ENCODE measurements at regions not wholly inside any gene's neighbourhood (a gene's known extent, or its start where the extent isn't known, plus 50 kb on each side); places are given as distances from the start of the nearest gene placed in this dataset.

DNA sequence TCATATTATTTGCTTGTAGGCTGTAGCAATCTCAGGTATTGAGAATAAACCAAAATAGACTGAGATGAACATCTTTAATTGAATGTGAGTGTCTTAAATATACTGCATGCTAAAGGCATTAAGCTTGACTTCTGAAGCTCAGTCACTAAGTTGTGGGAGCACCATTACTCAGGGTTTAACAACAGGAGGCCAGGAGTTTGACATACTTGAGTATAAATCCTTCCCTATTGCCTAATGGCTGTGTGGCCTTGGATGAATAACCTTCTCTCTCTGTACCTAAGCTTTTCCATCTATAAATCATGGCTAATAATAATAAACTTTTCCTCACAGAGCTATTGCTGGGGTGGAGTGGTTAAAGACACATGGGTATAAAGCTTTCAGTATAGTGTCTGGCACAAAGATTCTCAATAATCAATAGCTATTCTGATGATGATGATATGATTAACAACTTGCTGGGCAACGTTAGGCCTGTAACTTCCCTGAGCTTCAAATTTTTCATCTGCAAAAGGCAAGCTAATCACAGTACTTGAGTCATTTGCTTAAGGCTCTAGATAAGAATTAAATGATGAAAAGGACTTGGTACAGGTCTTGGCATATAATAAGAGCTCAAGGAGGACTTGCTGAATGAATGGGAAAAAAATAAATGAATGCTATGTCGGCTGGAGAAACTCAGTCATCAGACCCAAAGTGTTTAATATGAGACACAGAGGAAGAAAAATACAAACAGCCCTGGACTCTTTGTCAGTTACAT, 174.0 kb upstream of the IL12B start:
- Histone ChIP-seq H3K9ac (ENCODE audit: low read length) (peak overlapping the region; percentile 14), H3K4me3 (ENCODE audit: insufficient read depth, low read depth, low read length) (no peak overlapping the region), H3K27me3 (ENCODE audit: insufficient read depth, low read length) (no peaks in the 10 kb centered on the region), H4K20me1 (ENCODE audit: insufficient read depth, low read length) (no peaks in the 10 kb centered on the region), H3K4me2 (ENCODE audit: low read length) (peak overlapping the region; percentile 56), H3K4me1 (ENCODE audit: insufficient read depth, low read length) (peaks cover 6% of the 10 kb centered on the region), H3K36me3 (ENCODE audit: insufficient read depth, low read length) (no peaks in the 10 kb centered on the region), H2AFZ (ENCODE audit: low read depth, low read length) (peak overlapping the region; percentile 53), H3K9me3 (ENCODE audit: insufficient read depth, low read depth, low read length) (no peaks in the 10 kb centered on the region), H3K27ac (ENCODE audit: low read depth, low read length) (no peak overlapping the region), H3K79me2 (ENCODE audit: insufficient read depth, low read length) (no peaks in the 10 kb centered on the region)
- FAIRE-seq (no peak), DNase-seq (ENCODE audit: low read depth) (peak; percentile 53)
- H3K9me3 Mint-ChIP-seq (ENCODE audit: unreplicated experiment): no peaks in the 10 kb centered on the region
- no peaks in the 10 kb centered on the region for H3K27me3 Mint-ChIP-seq (ENCODE audit: low read depth, unreplicated experiment)
- TF ChIP-seq, protein P1, sequence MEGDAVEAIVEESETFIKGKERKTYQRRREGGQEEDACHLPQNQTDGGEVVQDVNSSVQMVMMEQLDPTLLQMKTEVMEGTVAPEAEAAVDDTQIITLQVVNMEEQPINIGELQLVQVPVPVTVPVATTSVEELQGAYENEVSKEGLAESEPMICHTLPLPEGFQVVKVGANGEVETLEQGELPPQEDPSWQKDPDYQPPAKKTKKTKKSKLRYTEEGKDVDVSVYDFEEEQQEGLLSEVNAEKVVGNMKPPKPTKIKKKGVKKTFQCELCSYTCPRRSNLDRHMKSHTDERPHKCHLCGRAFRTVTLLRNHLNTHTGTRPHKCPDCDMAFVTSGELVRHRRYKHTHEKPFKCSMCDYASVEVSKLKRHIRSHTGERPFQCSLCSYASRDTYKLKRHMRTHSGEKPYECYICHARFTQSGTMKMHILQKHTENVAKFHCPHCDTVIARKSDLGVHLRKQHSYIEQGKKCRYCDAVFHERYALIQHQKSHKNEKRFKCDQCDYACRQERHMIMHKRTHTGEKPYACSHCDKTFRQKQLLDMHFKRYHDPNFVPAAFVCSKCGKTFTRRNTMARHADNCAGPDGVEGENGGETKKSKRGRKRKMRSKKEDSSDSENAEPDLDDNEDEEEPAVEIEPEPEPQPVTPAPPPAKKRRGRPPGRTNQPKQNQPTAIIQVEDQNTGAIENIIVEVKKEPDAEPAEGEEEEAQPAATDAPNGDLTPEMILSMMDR (IDR thresholded peaks at IDR 0.05; ENCODE audit: insufficient read depth, low read depth, low read length): no peak
- TF ChIP-seq EZH2 (IDR thresholded peaks at IDR 0.05; ENCODE audit: insufficient read depth, low read length): no peak
- no peak overlapping the region for H3K4me3 Mint-ChIP-seq (ENCODE audit: unreplicated experiment)
- H3K36me3 Mint-ChIP-seq (ENCODE audit: low read depth, unreplicated experiment): no peaks in the 10 kb centered on the region
- no peak overlapping the region for H3K27ac Mint-ChIP-seq (ENCODE audit: unreplicated experiment)
- H3K4me1 Mint-ChIP-seq (ENCODE audit: low read depth, unreplicated experiment): peaks cover 12% of the 10 kb centered on the region

DNA sequence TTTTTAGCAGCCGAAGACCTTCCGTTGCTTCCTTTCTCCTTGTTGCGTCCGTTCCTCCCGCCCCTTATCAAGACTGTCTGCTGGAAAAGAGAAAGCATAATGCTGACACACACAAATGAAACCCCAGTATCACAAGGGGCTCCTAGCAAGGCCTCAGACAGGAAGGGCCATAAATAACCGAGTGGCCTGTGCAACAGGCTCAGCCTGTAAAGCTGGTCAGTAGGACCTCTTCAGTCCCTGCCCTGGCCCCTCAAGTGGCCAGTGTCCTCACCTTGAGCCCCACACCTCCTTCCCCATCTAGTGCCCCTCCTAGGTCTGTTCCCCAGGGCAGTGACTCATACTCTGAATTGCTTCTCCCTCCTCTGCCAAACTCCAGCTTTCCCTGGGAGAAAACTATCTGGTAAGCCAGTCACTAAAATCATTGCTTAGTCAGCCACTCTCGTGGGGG, 174.6 kb upstream of the IL12B start:
- Mint-ChIP-seq H3K4me3 (ENCODE audit: unreplicated experiment) (no peak overlapping the region), H3K36me3 (ENCODE audit: low read depth, unreplicated experiment) (no peaks in the 10 kb centered on the region), H3K4me1 (ENCODE audit: low read depth, unreplicated experiment) (peaks cover 12% of the 10 kb centered on the region), H3K27ac (ENCODE audit: unreplicated experiment) (peak overlapping the region; percentile 63), H3K9me3 (ENCODE audit: unreplicated experiment) (no peaks in the 10 kb centered on the region), H3K27me3 (ENCODE audit: low read depth, unreplicated experiment) (no peaks in the 10 kb centered on the region)
- no peak for TF ChIP-seq EZH2 (IDR thresholded peaks at IDR 0.05; ENCODE audit: insufficient read depth, low read length)
- TF ChIP-seq, protein P1 (IDR thresholded peaks at IDR 0.05; ENCODE audit: insufficient read depth, low read depth, low read length): no peak
- DNase-seq (ENCODE audit: low read depth) (peak; percentile 66), FAIRE-seq (peak; percentile 37)
- Histone ChIP-seq H3K4me2 (ENCODE audit: low read length) (peak overlapping the region; percentile 56), H4K20me1 (ENCODE audit: insufficient read depth, low read length) (no peaks in the 10 kb centered on the region), H3K79me2 (ENCODE audit: insufficient read depth, low read length) (no peaks in the 10 kb centered on the region), H3K9ac (ENCODE audit: low read length) (peak overlapping the region; percentile 14), H3K4me3 (ENCODE audit: insufficient read depth, low read depth, low read length) (no peak overlapping the region), H3K36me3 (ENCODE audit: insufficient read depth, low read length) (no peaks in the 10 kb centered on the region), H3K9me3 (ENCODE audit: insufficient read depth, low read depth, low read length) (no peaks in the 10 kb centered on the region), H3K27ac (ENCODE audit: low read depth, low read length) (no peak overlapping the region), H2AFZ (ENCODE audit: low read depth, low read length) (peak overlapping the region; percentile 53), H3K4me1 (ENCODE audit: insufficient read depth, low read length) (peaks cover 6% of the 10 kb centered on the region), H3K27me3 (ENCODE audit: insufficient read depth, low read length) (no peaks in the 10 kb centered on the region)

DNA sequence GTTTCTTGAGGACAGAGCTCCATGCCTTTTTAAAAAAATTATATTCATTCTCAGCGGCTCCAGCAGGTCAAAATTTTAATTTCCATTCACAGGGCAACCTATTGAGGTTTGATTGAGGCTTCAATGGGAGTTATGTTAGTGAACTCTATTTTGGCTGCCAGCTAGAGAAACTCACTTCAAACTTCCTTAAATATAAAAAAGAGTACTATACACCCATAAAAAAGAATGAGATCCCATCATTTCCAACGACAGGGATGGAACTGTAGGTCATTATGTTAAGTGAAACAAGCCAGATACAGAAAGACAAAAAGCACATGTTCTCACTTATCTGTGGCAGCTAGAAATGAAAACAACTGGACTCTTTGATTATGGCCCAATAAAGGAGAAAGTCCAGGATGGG, 176.8 kb upstream of the IL12B start:
- Histone ChIP-seq H3K79me2 (ENCODE audit: insufficient read depth, low read length) (no peaks in the 10 kb centered on the region), H3K4me3 (ENCODE audit: insufficient read depth, low read depth, low read length) (no peak overlapping the region), H2AFZ (ENCODE audit: low read depth, low read length) (no peak overlapping the region), H3K9me3 (ENCODE audit: insufficient read depth, low read depth, low read length) (no peaks in the 10 kb centered on the region), H3K27me3 (ENCODE audit: insufficient read depth, low read length) (no peaks in the 10 kb centered on the region), H3K4me1 (ENCODE audit: insufficient read depth, low read length) (peaks cover 9% of the 10 kb centered on the region), H3K9ac (ENCODE audit: low read length) (no peak overlapping the region), H4K20me1 (ENCODE audit: insufficient read depth, low read length) (no peaks in the 10 kb centered on the region), H3K4me2 (ENCODE audit: low read length) (no peak overlapping the region), H3K36me3 (ENCODE audit: insufficient read depth, low read length) (no peaks in the 10 kb centered on the region), H3K27ac (ENCODE audit: low read depth, low read length) (no peak overlapping the region)
- Mint-ChIP-seq H3K4me1 (ENCODE audit: low read depth, unreplicated experiment) (peaks cover 17% of the 10 kb centered on the region), H3K27me3 (ENCODE audit: low read depth, unreplicated experiment) (no peaks in the 10 kb centered on the region), H3K9me3 (ENCODE audit: unreplicated experiment) (no peaks in the 10 kb centered on the region), H3K4me3 (ENCODE audit: unreplicated experiment) (no peak overlapping the region), H3K36me3 (ENCODE audit: low read depth, unreplicated experiment) (no peaks in the 10 kb centered on the region), H3K27ac (ENCODE audit: unreplicated experiment) (no peak overlapping the region)
- DNase-seq (ENCODE audit: low read depth) (no peak), FAIRE-seq (no peak)
- TF ChIP-seq EZH2 (IDR thresholded peaks at IDR 0.05; ENCODE audit: insufficient read depth, low read length): no peak
- TF ChIP-seq, protein P1 (IDR thresholded peaks at IDR 0.05; ENCODE audit: insufficient read depth, low read depth, low read length): no peak
